Nephron (organoid): ENCODE measurements at regions not wholly inside any gene's neighbourhood (a gene's known extent, or its start where the extent isn't known, plus 50 kb on each side); places are given as distances from the start of the nearest gene placed in this dataset.
A peak's percentile ranks its signal among the peaks of the same experiment; 100 is the strongest.

Experiments used
- H3K27ac Mint-ChIP-seq, 3 experiments: 2 replicates each; pipeline ENCODE4 v1.8.0; 2020; ENCODE audit warnings: mixed read lengths in 3 of 3, mild to moderate bottlenecking in 2 of 3, moderate library complexity in 1 of 3
- H3K27me3 Mint-ChIP-seq: 2 replicates; pipeline ENCODE4 v1.8.0; 2021; ENCODE audit warnings: low read depth, mild to moderate bottlenecking, moderate library complexity, mixed read lengths
- H3K36me3 Mint-ChIP-seq: 2 replicates; pipeline ENCODE4 v1.8.0; 2020; ENCODE audit warnings: low read depth, mixed read lengths
- H3K4me1 Mint-ChIP-seq: 2 replicates; pipeline ENCODE4 v1.8.0; 2020; ENCODE audit warnings: mixed read lengths
- H3K4me3 Mint-ChIP-seq, 3 experiments: 2 replicates each; pipeline ENCODE4 v1.8.0; 2020; ENCODE audit warnings: mild to moderate bottlenecking in 3 of 3, mixed read lengths in 3 of 3, moderate library complexity in 2 of 3
- H3K9me3 Mint-ChIP-seq: 2 replicates; pipeline ENCODE4 v1.8.0; 2020; ENCODE audit warnings: mixed read lengths
- TF ChIP-seq, protein P1 (sequence below), 3 experiments: fragments of 200-600 bp; sonication (generic); IDR thresholded peaks; one replicate each; pipeline ENCODE4 v1.5.0; 2021; ENCODE audit warnings: antibody characterized with exemption in 3 of 3; ENCODE audit not compliant: unreplicated experiment in 3 of 3

DNA sequence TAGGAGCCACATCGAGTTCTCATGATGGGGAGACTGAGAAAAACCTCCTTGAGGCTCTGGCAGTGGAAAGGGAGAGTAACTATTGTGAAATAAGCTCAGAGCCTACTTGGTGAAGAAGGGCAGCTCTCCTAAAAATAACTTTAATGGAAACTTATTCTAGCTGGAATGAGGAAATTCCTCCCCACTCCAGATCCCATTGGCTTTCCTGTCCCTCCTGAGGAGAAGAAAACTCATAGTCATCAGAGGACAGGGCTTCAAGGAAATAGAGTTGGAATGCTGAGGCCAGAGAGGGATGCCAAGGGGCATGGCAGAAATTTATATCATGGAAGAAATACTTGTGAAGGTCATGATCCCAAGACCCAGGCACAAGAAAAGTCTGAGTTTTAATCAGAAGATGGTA, 70.7 kb upstream of the TAPT1 start:
- peaks cover 12% of the 10 kb centered on the region for H3K36me3 Mint-ChIP-seq
- peaks cover 18% of the 10 kb centered on the region for H3K9me3 Mint-ChIP-seq
- H3K27me3 Mint-ChIP-seq = no peaks in the 10 kb centered on the region
- no peak overlapping the region for H3K4me3 Mint-ChIP-seq
- TF ChIP-seq, protein P1, sequence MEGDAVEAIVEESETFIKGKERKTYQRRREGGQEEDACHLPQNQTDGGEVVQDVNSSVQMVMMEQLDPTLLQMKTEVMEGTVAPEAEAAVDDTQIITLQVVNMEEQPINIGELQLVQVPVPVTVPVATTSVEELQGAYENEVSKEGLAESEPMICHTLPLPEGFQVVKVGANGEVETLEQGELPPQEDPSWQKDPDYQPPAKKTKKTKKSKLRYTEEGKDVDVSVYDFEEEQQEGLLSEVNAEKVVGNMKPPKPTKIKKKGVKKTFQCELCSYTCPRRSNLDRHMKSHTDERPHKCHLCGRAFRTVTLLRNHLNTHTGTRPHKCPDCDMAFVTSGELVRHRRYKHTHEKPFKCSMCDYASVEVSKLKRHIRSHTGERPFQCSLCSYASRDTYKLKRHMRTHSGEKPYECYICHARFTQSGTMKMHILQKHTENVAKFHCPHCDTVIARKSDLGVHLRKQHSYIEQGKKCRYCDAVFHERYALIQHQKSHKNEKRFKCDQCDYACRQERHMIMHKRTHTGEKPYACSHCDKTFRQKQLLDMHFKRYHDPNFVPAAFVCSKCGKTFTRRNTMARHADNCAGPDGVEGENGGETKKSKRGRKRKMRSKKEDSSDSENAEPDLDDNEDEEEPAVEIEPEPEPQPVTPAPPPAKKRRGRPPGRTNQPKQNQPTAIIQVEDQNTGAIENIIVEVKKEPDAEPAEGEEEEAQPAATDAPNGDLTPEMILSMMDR (IDR thresholded peaks at IDR 0.05; ENCODE audit: unreplicated experiment in 3 of 3) = no peak
- no peak overlapping the region for H3K27ac Mint-ChIP-seq
- H3K4me1 Mint-ChIP-seq = peaks cover 6% of the 10 kb centered on the region

DNA sequence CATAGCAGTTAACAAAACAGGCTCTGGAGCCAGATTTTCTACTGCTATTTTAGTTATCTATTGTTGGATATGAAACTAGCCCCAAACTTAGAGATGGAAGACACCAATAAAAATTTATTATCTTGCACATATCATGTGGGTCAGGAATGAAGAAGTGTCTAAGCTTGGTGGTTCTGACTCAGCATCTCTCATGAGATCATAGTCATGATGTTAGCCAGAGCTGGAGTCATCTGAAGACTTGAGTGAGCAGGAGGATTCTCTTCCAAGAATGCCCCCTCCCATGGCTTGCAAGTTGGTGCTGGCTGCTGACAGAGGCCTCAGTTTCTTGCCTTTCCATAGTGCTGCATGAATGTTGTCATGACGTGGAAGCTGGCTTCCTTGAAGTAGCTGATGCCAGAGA, 68.2 kb upstream of the TAPT1 start:
- TF ChIP-seq, protein P1 (IDR thresholded peaks at IDR 0.05; ENCODE audit: unreplicated experiment in 3 of 3) = no peak
- Mint-ChIP-seq H3K4me3 (no peak overlapping the region), H3K27ac (no peak overlapping the region), H3K27me3 (no peaks in the 10 kb centered on the region), H3K9me3 (peaks cover 16% of the 10 kb centered on the region), H3K36me3 (peaks cover 12% of the 10 kb centered on the region), H3K4me1 (peaks cover 18% of the 10 kb centered on the region)

- Mint-ChIP-seq H3K27ac (no peak overlapping the region), H3K9me3 (peaks cover 14% of the 10 kb centered on the region), H3K36me3 (peaks cover 12% of the 10 kb centered on the region), H3K4me1 (peaks cover 18% of the 10 kb centered on the region), H3K4me3 (no peak overlapping the region), H3K27me3 (no peaks in the 10 kb centered on the region)
- TF ChIP-seq, protein P1 (IDR thresholded peaks at IDR 0.05; ENCODE audit: unreplicated experiment in 3 of 3) = no peak
These were observed 67.1 kb upstream of the TAPT1 start for GRCh38 chr4:16293210-16293838.

GRCh38 chr4:16292585-16292984, 66.3 kb upstream of the TAPT1 start:
- H3K36me3 Mint-ChIP-seq = peaks cover 11% of the 10 kb centered on the region
- no peaks in the 10 kb centered on the region for H3K27me3 Mint-ChIP-seq
- no peak overlapping the region for H3K4me3 Mint-ChIP-seq
- TF ChIP-seq, protein P1 (IDR thresholded peaks at IDR 0.05; ENCODE audit: unreplicated experiment in 3 of 3) = no peak
- H3K27ac Mint-ChIP-seq = peak overlapping the region in 2 of 3 experiments; percentile 44 to 65
- H3K4me1 Mint-ChIP-seq = peaks cover 18% of the 10 kb centered on the region
- peaks cover 13% of the 10 kb centered on the region for H3K9me3 Mint-ChIP-seq

DNA sequence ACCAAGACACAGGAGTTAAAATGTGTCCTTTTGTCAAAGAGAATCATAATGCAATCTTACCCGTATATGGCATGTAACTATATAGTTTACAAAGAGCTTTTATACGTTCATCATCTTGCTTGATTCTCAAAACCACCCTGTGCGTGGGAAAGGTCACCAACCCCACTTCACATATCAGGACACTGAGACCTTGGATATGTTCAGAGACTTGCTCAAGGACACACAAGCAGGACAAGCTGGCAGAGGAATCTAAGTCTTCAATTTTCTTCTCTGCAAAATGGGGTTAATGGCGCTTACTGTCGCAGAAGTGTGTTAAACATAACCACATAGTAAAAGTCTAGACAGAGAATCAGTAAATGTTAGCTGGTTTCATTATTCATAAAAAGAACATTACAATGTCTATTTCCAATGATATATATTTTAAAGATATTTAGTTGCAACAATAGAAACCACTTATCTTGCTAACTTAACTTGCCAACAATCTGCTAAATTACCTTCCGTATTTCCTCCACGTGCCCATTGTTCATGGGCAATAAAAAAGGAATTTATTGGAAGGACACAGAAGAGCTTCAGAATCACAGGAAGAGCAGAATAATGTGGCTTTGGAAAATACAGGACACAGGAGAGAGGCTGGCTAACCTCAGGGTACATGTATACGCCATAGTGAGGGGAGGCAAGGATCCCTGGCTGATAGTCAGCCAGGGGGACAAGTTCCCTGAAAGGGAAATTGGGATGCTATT, 64.6 kb upstream of the TAPT1 start:
- peaks cover 18% of the 10 kb centered on the region for H3K4me1 Mint-ChIP-seq
- peaks cover 3% of the 10 kb centered on the region for H3K9me3 Mint-ChIP-seq
- H3K27ac Mint-ChIP-seq = peak overlapping the region in 2 of 3 experiments; percentile 61 to 68
- H3K27me3 Mint-ChIP-seq = no peaks in the 10 kb centered on the region
- no peak overlapping the region for H3K4me3 Mint-ChIP-seq
- TF ChIP-seq, protein P1 (IDR thresholded peaks at IDR 0.05; ENCODE audit: unreplicated experiment in 3 of 3) = no peak
- no peaks in the 10 kb centered on the region for H3K36me3 Mint-ChIP-seq
